Suprapubic skin (tissue), 3 donors: ENCODE measurements at regions not wholly inside any gene's neighbourhood (a gene's known extent, or its start where the extent isn't known, plus 50 kb on each side); places are given as distances from the start of the nearest gene placed in this dataset.
"Not testable (repeated sequence)": the region's sequence is repeated elsewhere in the genome, so short reads cannot be mapped to it uniquely, and the experiment has no call there.

ENCODE experiments used
- POLR2A ChIP-seq, 2 donors: fragments of 450-650 bp; IDR thresholded peaks; one replicate each; pipeline ENCODE4 v1.6.1; 2017; ENCODE audit warnings: antibody characterized with exemption in 2 of 2, mild to moderate bottlenecking in 2 of 2, moderate library complexity in 2 of 2
- TF ChIP-seq, protein P1 (sequence below), 2 donors: fragments of 200-600 bp in 1 of 2; fragments of 450-650 bp in 1 of 2; sonication (generic) in 1 of 2; IDR thresholded peaks; one replicate each; pipeline ENCODE4 v1.5.1; 2016 to 2019; ENCODE audit warnings: antibody characterized with exemption in 2 of 2, mild to moderate bottlenecking in 1 of 2, moderate library complexity in 1 of 2

DNA sequence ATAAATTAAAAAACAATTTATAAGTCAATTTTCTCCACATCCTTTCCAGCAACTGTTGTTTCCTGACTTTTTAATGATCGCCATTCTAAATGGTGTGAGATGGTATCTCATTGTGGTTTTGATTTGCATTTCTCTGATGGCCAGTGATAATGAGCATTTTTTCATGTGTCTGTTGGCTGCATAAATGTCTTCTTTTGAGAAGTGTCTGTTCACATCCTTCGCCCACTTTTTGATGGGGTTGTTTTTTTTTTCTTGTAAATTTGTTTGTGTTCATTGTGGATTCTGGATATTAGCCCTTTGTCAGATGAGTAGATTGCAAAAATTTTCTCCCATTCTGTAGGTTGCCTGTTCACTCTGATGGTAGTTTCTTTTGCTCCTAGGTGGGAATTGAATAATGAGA is 539.4 kb downstream of the ADCYAP1 start:
- TF ChIP-seq, protein P1, sequence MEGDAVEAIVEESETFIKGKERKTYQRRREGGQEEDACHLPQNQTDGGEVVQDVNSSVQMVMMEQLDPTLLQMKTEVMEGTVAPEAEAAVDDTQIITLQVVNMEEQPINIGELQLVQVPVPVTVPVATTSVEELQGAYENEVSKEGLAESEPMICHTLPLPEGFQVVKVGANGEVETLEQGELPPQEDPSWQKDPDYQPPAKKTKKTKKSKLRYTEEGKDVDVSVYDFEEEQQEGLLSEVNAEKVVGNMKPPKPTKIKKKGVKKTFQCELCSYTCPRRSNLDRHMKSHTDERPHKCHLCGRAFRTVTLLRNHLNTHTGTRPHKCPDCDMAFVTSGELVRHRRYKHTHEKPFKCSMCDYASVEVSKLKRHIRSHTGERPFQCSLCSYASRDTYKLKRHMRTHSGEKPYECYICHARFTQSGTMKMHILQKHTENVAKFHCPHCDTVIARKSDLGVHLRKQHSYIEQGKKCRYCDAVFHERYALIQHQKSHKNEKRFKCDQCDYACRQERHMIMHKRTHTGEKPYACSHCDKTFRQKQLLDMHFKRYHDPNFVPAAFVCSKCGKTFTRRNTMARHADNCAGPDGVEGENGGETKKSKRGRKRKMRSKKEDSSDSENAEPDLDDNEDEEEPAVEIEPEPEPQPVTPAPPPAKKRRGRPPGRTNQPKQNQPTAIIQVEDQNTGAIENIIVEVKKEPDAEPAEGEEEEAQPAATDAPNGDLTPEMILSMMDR (IDR thresholded peaks at IDR 0.05), result not testable (repeated sequence)
- not testable (repeated sequence) for TF ChIP-seq POLR2A (IDR thresholded peaks at IDR 0.05)
